ENCODE measurements at regions not wholly inside any gene's neighbourhood (a gene's known extent, or its start where the extent isn't known, plus 50 kb on each side); places are given as distances from the start of the nearest gene placed in this dataset.

- TF ChIP-seq CTCF (IDR thresholded peaks at IDR 0.05; ENCODE audit: poor library complexity) (no peak), EZH2 (IDR thresholded peaks at IDR 0.05; ENCODE audit: borderline replicate concordance) (no peak), EZH2phosphoT487 (IDR thresholded peaks at IDR 0.05; ENCODE audit: low read depth, severe bottlenecking, unreplicated experiment) (no peak)
These were observed 351.7 kb downstream of the RAD51AP2 start for GRCh38 chr2:17166506-17166905.

Data from hepatocyte (in vitro differentiated cells).